ENCODE measurements at regions not wholly inside any gene's neighbourhood (a gene's known extent, or its start where the extent isn't known, plus 50 kb on each side); places are given as distances from the start of the nearest gene placed in this dataset.

- no peaks in the 10 kb centered on the region for H3K36me3 ChIP-seq
- 100% methylated on average over 1 of the region's 1 CpG for WGBS
- no peak for DNase-seq (ENCODE audit: low spot score)
- TF ChIP-seq POLR2A (IDR thresholded peaks at IDR 0.05) (no peak), POLR2AphosphoS5 (IDR thresholded peaks at IDR 0.05) (no peak)
- TF ChIP-seq, protein P1, sequence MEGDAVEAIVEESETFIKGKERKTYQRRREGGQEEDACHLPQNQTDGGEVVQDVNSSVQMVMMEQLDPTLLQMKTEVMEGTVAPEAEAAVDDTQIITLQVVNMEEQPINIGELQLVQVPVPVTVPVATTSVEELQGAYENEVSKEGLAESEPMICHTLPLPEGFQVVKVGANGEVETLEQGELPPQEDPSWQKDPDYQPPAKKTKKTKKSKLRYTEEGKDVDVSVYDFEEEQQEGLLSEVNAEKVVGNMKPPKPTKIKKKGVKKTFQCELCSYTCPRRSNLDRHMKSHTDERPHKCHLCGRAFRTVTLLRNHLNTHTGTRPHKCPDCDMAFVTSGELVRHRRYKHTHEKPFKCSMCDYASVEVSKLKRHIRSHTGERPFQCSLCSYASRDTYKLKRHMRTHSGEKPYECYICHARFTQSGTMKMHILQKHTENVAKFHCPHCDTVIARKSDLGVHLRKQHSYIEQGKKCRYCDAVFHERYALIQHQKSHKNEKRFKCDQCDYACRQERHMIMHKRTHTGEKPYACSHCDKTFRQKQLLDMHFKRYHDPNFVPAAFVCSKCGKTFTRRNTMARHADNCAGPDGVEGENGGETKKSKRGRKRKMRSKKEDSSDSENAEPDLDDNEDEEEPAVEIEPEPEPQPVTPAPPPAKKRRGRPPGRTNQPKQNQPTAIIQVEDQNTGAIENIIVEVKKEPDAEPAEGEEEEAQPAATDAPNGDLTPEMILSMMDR (IDR thresholded peaks at IDR 0.05) = no peak
- H3K4me3 ChIP-seq = no peak overlapping the region
- H3K27ac ChIP-seq = no peak overlapping the region
- no peaks in the 10 kb centered on the region for H3K27me3 ChIP-seq (replicated peaks; ENCODE audit: insufficient read depth)
- H3K4me1 ChIP-seq (replicated peaks) = no peaks in the 10 kb centered on the region
- intact Hi-C loops (cut with DNase I) = no loop called here
- no peaks in the 10 kb centered on the region for H3K9me3 ChIP-seq
These were observed 178.8 kb upstream of the DDHD1 start for GRCh38 chr14:53331921-53332320.

GRCh38 chr14:53331247-53331646, 178.1 kb upstream of the DDHD1 start:
- Histone ChIP-seq H3K27ac (no peak overlapping the region), H3K36me3 (no peaks in the 10 kb centered on the region), H3K4me3 (no peak overlapping the region), H3K27me3 (replicated peaks; ENCODE audit: insufficient read depth) (no peaks in the 10 kb centered on the region), H3K9me3 (no peaks in the 10 kb centered on the region), H3K4me1 (replicated peaks) (no peaks in the 10 kb centered on the region)
- TF ChIP-seq POLR2AphosphoS5 (IDR thresholded peaks at IDR 0.05) (no peak), POLR2A (IDR thresholded peaks at IDR 0.05) (no peak)
- TF ChIP-seq, protein P1 (IDR thresholded peaks at IDR 0.05) = no peak
- intact Hi-C loops (cut with DNase I) = no loop called here
- DNase-seq (ENCODE audit: low spot score) = no peak
- WGBS = 82% methylated on average over 1 of the region's 1 CpG

DNA sequence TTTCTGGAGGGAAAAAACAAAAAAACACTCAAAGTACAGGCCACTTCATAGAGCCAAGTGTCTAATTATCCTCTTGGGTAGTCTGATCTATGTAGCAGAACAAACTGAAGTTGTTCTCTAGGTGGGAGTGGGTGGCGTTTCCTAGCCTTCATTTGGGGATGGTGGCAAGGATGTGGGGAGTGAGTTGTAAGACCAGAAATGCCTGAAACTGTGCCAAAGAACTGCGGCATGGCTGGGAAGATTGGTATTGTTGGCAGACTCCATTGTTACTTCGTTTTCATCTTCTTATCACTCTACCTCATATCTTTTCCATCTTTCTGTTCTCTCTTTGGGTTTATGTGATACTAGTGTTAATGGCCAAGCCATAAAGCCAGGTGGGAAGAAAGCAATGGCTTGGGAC, 177.3 kb upstream of the DDHD1 start:
- H3K9me3 ChIP-seq = no peaks in the 10 kb centered on the region
- TF ChIP-seq POLR2A (IDR thresholded peaks at IDR 0.05) (no peak), POLR2AphosphoS5 (IDR thresholded peaks at IDR 0.05) (no peak)
- TF ChIP-seq, protein P1 (IDR thresholded peaks at IDR 0.05) = no peak
- no peak for DNase-seq (ENCODE audit: low spot score)
- intact Hi-C loops (cut with DNase I) = no loop called here
- no peak overlapping the region for H3K27ac ChIP-seq
- 40% methylated on average over 3 of the region's 3 CpGs for WGBS
- H3K36me3 ChIP-seq = no peaks in the 10 kb centered on the region
- H3K4me1 ChIP-seq (replicated peaks) = no peaks in the 10 kb centered on the region
- H3K27me3 ChIP-seq (replicated peaks; ENCODE audit: insufficient read depth) = no peaks in the 10 kb centered on the region
- H3K4me3 ChIP-seq = no peak overlapping the region

DNA sequence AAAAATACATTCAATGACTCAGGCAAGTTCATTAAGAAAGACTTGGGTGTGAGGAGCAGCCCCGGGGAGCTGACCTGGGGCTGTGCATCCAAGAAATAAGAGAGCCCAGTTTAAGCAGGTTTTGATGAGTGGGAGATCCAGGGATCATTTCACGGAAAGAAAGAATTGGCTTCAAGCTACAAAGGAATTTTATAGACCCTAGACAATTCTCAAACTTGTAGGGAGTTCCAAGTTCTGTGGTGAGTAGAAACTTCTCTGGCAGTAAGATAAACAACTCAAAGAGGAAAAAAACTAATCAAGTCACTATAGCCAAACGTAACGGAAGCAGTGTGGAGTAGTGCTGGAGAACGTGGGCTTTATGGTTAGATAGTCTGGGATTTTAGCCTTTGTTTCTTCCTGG, 175.7 kb upstream of the DDHD1 start:
- TF ChIP-seq, protein P1 (IDR thresholded peaks at IDR 0.05) = no peak
- no peak for TF ChIP-seq POLR2A (IDR thresholded peaks at IDR 0.05)
- TF ChIP-seq POLR2AphosphoS5 (IDR thresholded peaks at IDR 0.05) = no peak
- H3K4me3 ChIP-seq = no peak overlapping the region
- WGBS = 36% methylated on average over 5 of the region's 5 CpGs
- no peak overlapping the region for H3K27ac ChIP-seq
- H3K4me1 ChIP-seq (replicated peaks) = no peaks in the 10 kb centered on the region
- DNase-seq (ENCODE audit: low spot score) = no peak
- H3K36me3 ChIP-seq = no peaks in the 10 kb centered on the region
- H3K9me3 ChIP-seq = no peaks in the 10 kb centered on the region
- no peaks in the 10 kb centered on the region for H3K27me3 ChIP-seq (replicated peaks; ENCODE audit: insufficient read depth)
- intact Hi-C loops (cut with DNase I) = no loop called here

GRCh38 chr14:53327716-53328115, 174.6 kb upstream of the DDHD1 start:
- H3K27ac ChIP-seq = no peak overlapping the region
- DNase-seq (ENCODE audit: low spot score) = no peak
- H3K4me3 ChIP-seq = no peak overlapping the region
- intact Hi-C loops (cut with DNase I) = no loop called here
- H3K36me3 ChIP-seq = no peaks in the 10 kb centered on the region
- H3K27me3 ChIP-seq (replicated peaks; ENCODE audit: insufficient read depth) = no peaks in the 10 kb centered on the region
- no peaks in the 10 kb centered on the region for H3K4me1 ChIP-seq (replicated peaks)
- H3K9me3 ChIP-seq = no peaks in the 10 kb centered on the region
- 67% methylated on average over 1 of the region's 1 CpG for WGBS
- TF ChIP-seq POLR2AphosphoS5 (IDR thresholded peaks at IDR 0.05) = no peak
- TF ChIP-seq, protein P1 (IDR thresholded peaks at IDR 0.05) = no peak
- no peak for TF ChIP-seq POLR2A (IDR thresholded peaks at IDR 0.05)
